BLaER1 treated with 17β-estradiol and CSF1 and Interleukin-3, amounts not matched to agents 10 nM and 100 nM (cell line): ENCODE measurements at regions not wholly inside any gene's neighbourhood (a gene's known extent, or its start where the extent isn't known, plus 50 kb on each side); places are given as distances from the start of the nearest gene placed in this dataset.

ENCODE experiments used
- H3K27ac ChIP-seq, 11 experiments: shearing (Covaris generic); formaldehyde crosslinking; 2 replicates each; pipeline ENCODE4 v1.8.1; 2022
- H3K27me3 ChIP-seq, 11 experiments: shearing (Covaris generic); formaldehyde crosslinking; 2 replicates each; pipeline ENCODE4 v1.8.1; 2022
- H3K36me3 ChIP-seq, 11 experiments: shearing (Covaris generic); formaldehyde crosslinking; 2 replicates each; pipeline ENCODE4 v1.8.1; 2022
- H3K4me1 ChIP-seq, 10 experiments: shearing (Covaris generic); formaldehyde crosslinking; 2 replicates each; pipeline ENCODE4 v1.8.1; 2022
- H3K4me2 ChIP-seq, 11 experiments: shearing (Covaris generic); formaldehyde crosslinking; 2 replicates each; pipeline ENCODE4 v1.8.1; 2022
- H3K4me3 ChIP-seq, 10 experiments: shearing (Covaris generic); formaldehyde crosslinking; 2 replicates each; pipeline ENCODE4 v1.8.1; 2022
- H3K9ac ChIP-seq, 11 experiments: shearing (Covaris generic); formaldehyde crosslinking; 2 replicates each; pipeline ENCODE4 v1.8.1; 2022
- H3K9me3 ChIP-seq, 11 experiments: shearing (Covaris generic); formaldehyde crosslinking; replicated peaks in 1 of 11; 2 replicates each; pipeline ENCODE4 v1.8.1; 2022
- H4K20me1 ChIP-seq, 11 experiments: shearing (Covaris generic); formaldehyde crosslinking; 2 replicates each; pipeline ENCODE4 v1.8.1; 2022
- Cebpa-rat ChIP-seq, 11 experiments: shearing (Covaris generic); IDR thresholded peaks; 2 replicates each; pipeline ENCODE4 v1.8.1; 2022

DNA sequence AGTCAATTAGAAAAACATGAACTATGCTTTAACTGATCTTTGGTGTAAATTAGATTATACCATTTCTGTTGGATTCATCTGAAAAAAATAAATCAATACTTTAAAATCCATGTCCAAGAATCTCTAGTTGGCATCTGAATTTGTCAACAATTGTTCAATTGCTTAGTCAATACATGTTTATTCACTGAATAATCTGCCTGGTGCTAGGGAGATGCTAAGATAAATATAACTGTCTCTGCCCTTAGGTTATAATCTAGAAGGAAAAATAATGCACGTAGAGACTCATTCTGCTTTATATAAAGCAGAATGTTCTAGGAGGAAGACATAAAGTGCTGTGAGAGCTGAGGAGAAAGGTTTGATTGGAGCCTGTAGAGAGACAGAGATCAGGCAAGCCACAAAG, 537.2 kb upstream of the IL12A start:
- Histone ChIP-seq H3K4me3 (no peak overlapping the region), H3K27me3 (no peaks in the 10 kb centered on the region), H3K4me2 (no peak overlapping the region), H3K27ac (no peak overlapping the region), H3K4me1 (no peaks in the 10 kb centered on the region), H3K9ac (no peak overlapping the region), H3K9me3 (no peaks in the 10 kb centered on the region), H3K36me3 (no peaks in the 10 kb centered on the region), H4K20me1 (no peaks in the 10 kb centered on the region)
- no peak for TF ChIP-seq Cebpa-rat (IDR thresholded peaks at IDR 0.05)

DNA sequence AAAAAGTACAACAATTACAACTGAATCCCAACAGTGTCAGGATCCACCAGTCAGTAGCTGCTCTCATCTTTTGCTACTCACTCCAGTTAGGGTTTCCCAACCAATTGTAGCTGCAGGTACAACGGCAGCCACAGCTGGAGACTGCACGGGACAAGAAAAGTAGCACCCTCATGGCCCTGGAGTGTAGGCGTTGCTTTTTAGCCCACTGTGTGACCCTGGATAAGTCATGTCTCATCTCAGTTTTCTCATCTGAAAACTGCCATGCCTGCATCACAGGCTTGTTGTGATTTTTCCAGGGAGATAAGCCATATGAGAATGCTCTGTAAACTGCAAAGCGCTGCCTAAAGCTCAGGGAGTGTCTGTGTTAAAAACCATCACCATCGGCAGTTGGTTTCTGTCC, 535.6 kb upstream of the IL12A start:
- no peaks in the 10 kb centered on the region for H4K20me1 ChIP-seq

DNA sequence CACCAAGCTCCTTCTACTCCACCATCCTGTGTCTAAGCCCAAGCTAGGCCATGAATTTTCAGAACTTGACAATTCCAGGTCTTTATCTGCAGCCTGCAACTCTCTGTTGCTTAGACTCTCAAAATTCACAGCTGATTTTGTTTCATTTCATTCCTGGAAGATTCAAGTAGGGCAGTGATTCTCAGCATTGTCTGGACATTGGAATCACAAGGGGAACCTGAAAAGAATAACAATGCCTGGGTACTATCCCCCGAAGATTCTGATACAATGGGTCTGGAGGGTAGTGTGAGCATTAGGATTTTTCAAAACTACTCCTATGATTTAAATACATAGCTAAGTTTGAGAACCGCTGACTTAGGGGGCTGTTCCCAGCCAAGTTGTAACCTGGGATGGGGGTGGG, 534.7 kb upstream of the IL12A start:
- Histone ChIP-seq H3K27me3 (no peaks in the 10 kb centered on the region), H3K27ac (no peak overlapping the region), H3K4me1 (no peaks in the 10 kb centered on the region), H4K20me1 (no peaks in the 10 kb centered on the region), H3K4me3 (no peak overlapping the region), H3K9me3 (no peaks in the 10 kb centered on the region), H3K4me2 (no peak overlapping the region), H3K9ac (no peak overlapping the region), H3K36me3 (no peaks in the 10 kb centered on the region)
- no peak for TF ChIP-seq Cebpa-rat (IDR thresholded peaks at IDR 0.05)

More for the DNA sequence above, 535.6 kb upstream of the IL12A start:
- Histone ChIP-seq H3K4me3 (no peak overlapping the region), H3K4me2 (no peak overlapping the region), H3K36me3 (no peaks in the 10 kb centered on the region), H3K27ac (no peak overlapping the region), H3K4me1 (no peaks in the 10 kb centered on the region), H3K9ac (no peak overlapping the region), H3K27me3 (no peaks in the 10 kb centered on the region), H3K9me3 (no peaks in the 10 kb centered on the region)
- TF ChIP-seq Cebpa-rat (IDR thresholded peaks at IDR 0.05) = no peak

DNA sequence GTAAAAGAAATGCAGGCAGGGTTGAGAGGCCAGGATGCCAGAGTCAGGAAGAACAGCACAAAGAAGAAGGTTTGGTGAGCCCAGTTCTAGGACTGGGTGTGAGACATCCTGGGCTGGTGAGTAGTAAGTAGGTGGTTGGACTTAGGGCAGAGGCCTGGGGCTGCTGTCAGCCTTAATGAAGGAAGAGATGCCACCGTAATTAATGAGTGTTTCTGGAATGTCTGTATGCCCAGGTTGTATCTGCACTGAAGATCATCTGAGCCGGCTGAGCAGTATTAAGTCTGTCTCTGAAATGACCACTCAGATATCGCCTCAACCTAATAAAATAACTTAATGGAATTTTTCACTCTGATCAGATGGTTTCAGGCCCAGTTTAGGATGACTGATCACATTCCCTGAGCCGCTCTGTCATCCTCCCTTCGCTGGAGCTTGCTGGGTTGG, 532.9 kb upstream of the IL12A start:
- no peak overlapping the region for H3K4me3 ChIP-seq
- no peaks in the 10 kb centered on the region for H3K4me1 ChIP-seq
- TF ChIP-seq Cebpa-rat (IDR thresholded peaks at IDR 0.05) = no peak
- no peaks in the 10 kb centered on the region for H3K9me3 ChIP-seq
- H3K4me2 ChIP-seq = no peak overlapping the region
- H3K27me3 ChIP-seq = no peaks in the 10 kb centered on the region
- no peak overlapping the region for H3K9ac ChIP-seq
- H3K36me3 ChIP-seq = no peaks in the 10 kb centered on the region
- no peaks in the 10 kb centered on the region for H4K20me1 ChIP-seq
- H3K27ac ChIP-seq = no peak overlapping the region

DNA sequence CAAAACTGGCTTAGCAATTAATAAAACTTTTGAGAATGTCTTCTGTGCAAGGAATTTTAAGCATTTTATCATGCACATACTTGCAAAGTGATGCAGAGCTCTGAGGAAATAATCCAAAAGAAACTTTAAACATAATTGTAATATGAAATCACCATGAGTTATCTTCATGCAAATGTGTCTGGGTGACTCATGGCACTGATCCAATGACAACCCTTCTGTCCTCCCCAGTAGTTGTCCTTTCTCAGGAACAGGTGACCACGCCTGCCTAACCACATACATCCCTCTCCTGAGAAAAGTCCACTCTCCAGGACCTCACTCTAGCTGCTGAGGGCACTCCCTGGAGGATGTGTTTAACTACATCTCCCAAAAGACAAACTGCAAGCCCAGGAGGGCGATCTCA, 530.6 kb upstream of the IL12A start:
- Histone ChIP-seq H4K20me1 (no peaks in the 10 kb centered on the region), H3K9me3 (no peaks in the 10 kb centered on the region), H3K27ac (no peak overlapping the region), H3K9ac (no peak overlapping the region), H3K4me2 (no peak overlapping the region), H3K36me3 (no peaks in the 10 kb centered on the region), H3K4me1 (no peaks in the 10 kb centered on the region), H3K4me3 (no peak overlapping the region), H3K27me3 (no peaks in the 10 kb centered on the region)
- TF ChIP-seq Cebpa-rat (IDR thresholded peaks at IDR 0.05) = no peak

DNA sequence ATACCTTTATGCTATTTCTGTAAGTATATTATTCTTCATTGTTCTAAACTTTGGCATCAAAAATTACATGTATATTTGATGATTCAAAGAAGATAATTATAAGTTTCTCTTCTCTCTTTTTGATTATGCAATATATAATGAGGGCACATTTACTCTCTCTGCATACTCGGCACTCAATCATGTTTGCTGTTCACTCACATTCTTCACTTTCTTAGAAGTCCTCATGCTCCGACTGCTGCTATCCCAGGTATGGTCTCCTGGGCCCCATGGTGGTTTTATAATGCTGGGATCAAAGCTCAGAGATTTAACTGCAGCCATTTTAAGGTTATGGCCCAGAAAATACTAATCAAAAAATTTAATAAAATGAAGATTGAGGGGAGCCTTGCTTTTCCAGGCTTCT, 529.7 kb upstream of the IL12A start:
- Histone ChIP-seq H3K9ac (no peak overlapping the region), H3K4me2 (no peak overlapping the region), H3K27ac (no peak overlapping the region), H3K4me3 (no peak overlapping the region), H4K20me1 (no peaks in the 10 kb centered on the region), H3K9me3 (no peaks in the 10 kb centered on the region), H3K36me3 (no peaks in the 10 kb centered on the region), H3K4me1 (no peaks in the 10 kb centered on the region), H3K27me3 (no peaks in the 10 kb centered on the region)
- TF ChIP-seq Cebpa-rat (IDR thresholded peaks at IDR 0.05) = no peak

DNA sequence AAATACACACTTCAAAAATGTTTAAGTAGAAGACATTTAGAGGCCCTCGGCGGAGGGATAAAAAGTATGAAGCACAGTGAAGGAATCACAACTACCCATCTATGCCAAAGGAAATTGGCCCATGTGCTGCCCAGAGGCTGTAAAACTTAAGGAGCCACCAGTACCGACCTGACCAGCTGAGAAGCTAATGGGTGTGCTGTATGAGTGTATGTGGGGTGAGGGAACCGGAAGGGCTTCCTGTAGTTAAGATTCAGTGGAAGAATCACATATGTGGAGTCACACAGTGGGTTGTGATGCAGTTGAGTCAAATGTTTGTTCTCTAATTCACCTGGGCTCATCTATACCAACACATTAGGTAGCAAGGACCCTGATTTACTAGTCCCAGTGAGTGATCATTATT, 516.0 kb upstream of the IL12A start:
- Histone ChIP-seq H3K4me3 (no peak overlapping the region), H3K27ac (no peak overlapping the region), H3K4me2 (no peak overlapping the region), H4K20me1 (no peaks in the 10 kb centered on the region), H3K36me3 (no peaks in the 10 kb centered on the region), H3K27me3 (no peaks in the 10 kb centered on the region), H3K4me1 (no peaks in the 10 kb centered on the region), H3K9ac (no peak overlapping the region), H3K9me3 (peaks cover 0 to 1% (median 0%) of the 10 kb centered on the region in 11 experiments; a peak in 3 of 22 replicates)
- TF ChIP-seq Cebpa-rat (IDR thresholded peaks at IDR 0.05) = no peak

DNA sequence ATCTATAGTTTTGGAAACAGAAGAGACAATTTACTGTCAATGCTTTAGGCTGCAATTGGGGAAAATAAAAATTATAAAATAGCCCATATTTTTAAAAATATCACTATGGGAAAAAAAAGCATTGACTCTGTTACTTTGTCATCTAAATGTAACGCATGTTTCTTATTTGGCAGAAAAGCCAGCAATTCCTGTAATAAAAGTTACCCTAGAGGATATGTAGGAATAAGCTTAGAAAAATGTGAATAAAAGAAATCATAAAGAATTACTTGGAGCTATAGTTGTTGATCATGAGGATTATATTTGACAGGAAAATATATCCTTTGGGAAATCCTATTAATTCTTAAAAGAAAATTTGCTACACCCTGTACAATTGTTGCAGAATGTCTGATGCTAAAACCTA, 515.4 kb upstream of the IL12A start:
- Histone ChIP-seq H3K4me2 (no peak overlapping the region), H3K4me1 (no peaks in the 10 kb centered on the region), H3K9ac (no peak overlapping the region), H3K9me3 (peaks cover 0 to 7% (median 4%) of the 10 kb centered on the region in 11 experiments; a peak in 15 of 22 replicates), H3K27ac (no peak overlapping the region), H3K27me3 (no peaks in the 10 kb centered on the region), H3K4me3 (no peak overlapping the region), H4K20me1 (no peaks in the 10 kb centered on the region), H3K36me3 (no peaks in the 10 kb centered on the region)
- TF ChIP-seq Cebpa-rat (IDR thresholded peaks at IDR 0.05) = no peak

DNA sequence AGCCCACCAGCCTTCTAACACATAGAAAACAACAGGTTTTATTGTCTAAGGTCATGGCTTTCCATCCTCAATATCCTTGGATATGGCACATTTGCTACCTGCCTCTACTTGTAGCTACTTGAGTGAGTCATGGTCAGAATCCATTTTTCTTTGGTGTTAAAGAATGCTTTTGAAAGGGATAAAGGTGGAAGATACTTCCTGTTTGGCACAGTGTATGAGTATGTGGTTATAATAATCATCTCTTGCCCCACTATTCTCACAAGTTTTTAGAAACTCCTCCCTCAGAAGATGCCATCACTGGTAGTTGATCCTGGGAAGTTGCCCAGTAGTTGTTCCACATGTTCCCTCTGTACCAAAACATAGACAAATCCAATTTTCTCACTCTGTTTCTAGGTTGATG, 508.6 kb upstream of the IL12A start:
- Histone ChIP-seq H3K9me3 (peaks cover 0 to 11% (median 6%) of the 10 kb centered on the region in 11 experiments; a peak in 15 of 22 replicates), H3K9ac (no peak overlapping the region), H3K4me1 (no peaks in the 10 kb centered on the region), H3K4me2 (no peak overlapping the region), H3K27ac (no peak overlapping the region), H3K27me3 (no peaks in the 10 kb centered on the region), H4K20me1 (no peaks in the 10 kb centered on the region), H3K4me3 (no peak overlapping the region), H3K36me3 (no peaks in the 10 kb centered on the region)
- TF ChIP-seq Cebpa-rat (IDR thresholded peaks at IDR 0.05) = no peak

DNA sequence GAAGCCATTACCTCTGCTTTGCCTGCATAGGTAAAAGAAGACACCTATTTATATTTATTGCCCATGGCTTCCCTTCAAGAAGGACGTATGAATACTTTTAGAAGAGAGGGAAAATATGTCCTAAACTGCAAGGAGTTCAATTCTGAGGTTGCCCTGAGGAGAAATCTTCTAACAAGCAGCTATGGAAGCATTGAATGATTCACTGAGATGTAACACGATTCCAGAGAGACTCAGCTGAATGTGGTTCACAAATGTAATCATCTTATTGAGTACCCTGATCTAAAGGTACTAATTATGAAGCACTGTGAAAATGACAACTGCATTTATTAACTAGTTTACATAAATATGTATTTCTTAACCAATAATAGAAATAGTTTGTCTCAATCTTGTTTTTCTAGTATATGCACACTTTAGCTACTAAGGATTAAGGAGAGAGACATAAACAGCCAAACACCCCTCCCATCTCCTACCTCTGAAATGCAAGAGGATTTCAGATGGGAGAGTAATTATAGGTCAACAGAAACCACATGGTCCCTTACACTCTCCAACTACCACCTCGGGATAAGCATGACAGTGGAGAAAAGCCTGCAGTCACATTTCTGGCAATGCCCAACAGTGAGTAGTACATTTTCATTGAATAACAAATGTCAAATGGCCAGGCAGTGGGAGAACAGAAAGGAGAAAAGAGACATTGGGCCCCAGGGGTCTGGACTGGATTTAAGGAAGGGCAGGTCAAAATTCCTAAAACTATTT, 506.2 kb upstream of the IL12A start:
- no peak overlapping the region for H3K4me3 ChIP-seq
- H3K4me2 ChIP-seq = no peak overlapping the region
- H3K27ac ChIP-seq = no peak overlapping the region
- no peaks in the 10 kb centered on the region for H3K4me1 ChIP-seq
- no peaks in the 10 kb centered on the region for H3K36me3 ChIP-seq
- no peaks in the 10 kb centered on the region for H3K27me3 ChIP-seq
- H3K9ac ChIP-seq = no peak overlapping the region
- peaks cover 0 to 17% (median 10%) of the 10 kb centered on the region in 11 experiments; a peak in 16 of 22 replicates for H3K9me3 ChIP-seq
- no peaks in the 10 kb centered on the region for H4K20me1 ChIP-seq
- TF ChIP-seq Cebpa-rat (IDR thresholded peaks at IDR 0.05) = no peak
